Panc1 (cell line): ENCODE measurements at regions not wholly inside any gene's neighbourhood (a gene's known extent, or its start where the extent isn't known, plus 50 kb on each side); places are given as distances from the start of the nearest gene placed in this dataset.

ENCODE experiments used
- POLR2AphosphoS5 ChIP-seq: IDR thresholded peaks from 2 replicates; pipeline ENCODE4 v1.6.1; 2012; ENCODE audit warnings: mild to moderate bottlenecking, low read depth, low read length, moderate library complexity
- TF ChIP-seq, protein P1 (sequence below): fragments of 450-650 bp; IDR thresholded peaks from 2 replicates; pipeline ENCODE4 v1.5.1; 2017; ENCODE audit warnings: mild to moderate bottlenecking
- TF ChIP-seq, protein P2 (sequence below), 2 experiments: IDR thresholded peaks; 2 replicates each; pipeline ENCODE4 v1.6.1; 2011 to 2012; ENCODE audit warnings: low read depth in 2 of 2, control low read depth in 1 of 2, low read length in 1 of 2, mild to moderate bottlenecking in 1 of 2, moderate library complexity in 1 of 2; ENCODE audit not compliant: insufficient read depth in 1 of 2

DNA sequence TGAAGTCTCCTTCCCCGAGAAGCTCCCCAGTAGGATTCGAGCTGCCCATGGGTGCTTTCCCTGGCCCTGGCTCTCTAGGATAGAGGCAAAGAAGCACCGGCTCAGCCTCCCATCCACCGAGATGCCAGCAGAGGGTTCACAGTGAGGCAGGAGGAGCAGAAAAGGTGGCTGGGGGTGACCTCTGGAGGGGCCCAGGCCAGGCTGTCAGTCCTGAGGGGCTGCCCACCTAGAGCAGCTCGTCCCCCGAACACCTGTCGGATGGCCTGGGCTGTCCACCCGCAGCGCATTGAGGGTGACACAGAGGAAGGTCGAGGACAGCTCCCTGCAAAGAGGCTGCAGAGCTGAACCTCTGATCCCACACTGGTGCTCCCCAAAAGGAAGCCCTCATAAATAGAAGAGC, 167.2 kb upstream of the PPP2R2D start:
- TF ChIP-seq, protein P1, sequence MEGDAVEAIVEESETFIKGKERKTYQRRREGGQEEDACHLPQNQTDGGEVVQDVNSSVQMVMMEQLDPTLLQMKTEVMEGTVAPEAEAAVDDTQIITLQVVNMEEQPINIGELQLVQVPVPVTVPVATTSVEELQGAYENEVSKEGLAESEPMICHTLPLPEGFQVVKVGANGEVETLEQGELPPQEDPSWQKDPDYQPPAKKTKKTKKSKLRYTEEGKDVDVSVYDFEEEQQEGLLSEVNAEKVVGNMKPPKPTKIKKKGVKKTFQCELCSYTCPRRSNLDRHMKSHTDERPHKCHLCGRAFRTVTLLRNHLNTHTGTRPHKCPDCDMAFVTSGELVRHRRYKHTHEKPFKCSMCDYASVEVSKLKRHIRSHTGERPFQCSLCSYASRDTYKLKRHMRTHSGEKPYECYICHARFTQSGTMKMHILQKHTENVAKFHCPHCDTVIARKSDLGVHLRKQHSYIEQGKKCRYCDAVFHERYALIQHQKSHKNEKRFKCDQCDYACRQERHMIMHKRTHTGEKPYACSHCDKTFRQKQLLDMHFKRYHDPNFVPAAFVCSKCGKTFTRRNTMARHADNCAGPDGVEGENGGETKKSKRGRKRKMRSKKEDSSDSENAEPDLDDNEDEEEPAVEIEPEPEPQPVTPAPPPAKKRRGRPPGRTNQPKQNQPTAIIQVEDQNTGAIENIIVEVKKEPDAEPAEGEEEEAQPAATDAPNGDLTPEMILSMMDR = no peak
- TF ChIP-seq, protein P2, sequence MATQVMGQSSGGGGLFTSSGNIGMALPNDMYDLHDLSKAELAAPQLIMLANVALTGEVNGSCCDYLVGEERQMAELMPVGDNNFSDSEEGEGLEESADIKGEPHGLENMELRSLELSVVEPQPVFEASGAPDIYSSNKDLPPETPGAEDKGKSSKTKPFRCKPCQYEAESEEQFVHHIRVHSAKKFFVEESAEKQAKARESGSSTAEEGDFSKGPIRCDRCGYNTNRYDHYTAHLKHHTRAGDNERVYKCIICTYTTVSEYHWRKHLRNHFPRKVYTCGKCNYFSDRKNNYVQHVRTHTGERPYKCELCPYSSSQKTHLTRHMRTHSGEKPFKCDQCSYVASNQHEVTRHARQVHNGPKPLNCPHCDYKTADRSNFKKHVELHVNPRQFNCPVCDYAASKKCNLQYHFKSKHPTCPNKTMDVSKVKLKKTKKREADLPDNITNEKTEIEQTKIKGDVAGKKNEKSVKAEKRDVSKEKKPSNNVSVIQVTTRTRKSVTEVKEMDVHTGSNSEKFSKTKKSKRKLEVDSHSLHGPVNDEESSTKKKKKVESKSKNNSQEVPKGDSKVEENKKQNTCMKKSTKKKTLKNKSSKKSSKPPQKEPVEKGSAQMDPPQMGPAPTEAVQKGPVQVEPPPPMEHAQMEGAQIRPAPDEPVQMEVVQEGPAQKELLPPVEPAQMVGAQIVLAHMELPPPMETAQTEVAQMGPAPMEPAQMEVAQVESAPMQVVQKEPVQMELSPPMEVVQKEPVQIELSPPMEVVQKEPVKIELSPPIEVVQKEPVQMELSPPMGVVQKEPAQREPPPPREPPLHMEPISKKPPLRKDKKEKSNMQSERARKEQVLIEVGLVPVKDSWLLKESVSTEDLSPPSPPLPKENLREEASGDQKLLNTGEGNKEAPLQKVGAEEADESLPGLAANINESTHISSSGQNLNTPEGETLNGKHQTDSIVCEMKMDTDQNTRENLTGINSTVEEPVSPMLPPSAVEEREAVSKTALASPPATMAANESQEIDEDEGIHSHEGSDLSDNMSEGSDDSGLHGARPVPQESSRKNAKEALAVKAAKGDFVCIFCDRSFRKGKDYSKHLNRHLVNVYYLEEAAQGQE (IDR thresholded peaks at IDR 0.05; ENCODE audit: insufficient read depth in 1 of 2, low read depth in 2 of 2, low read length in 1 of 2) = no peak
- no peak for TF ChIP-seq POLR2AphosphoS5
